Hindlimb muscle (tissue), 1 donor: ENCODE measurements at regions not wholly inside any gene's neighbourhood (a gene's known extent, or its start where the extent isn't known, plus 50 kb on each side); places are given as distances from the start of the nearest gene placed in this dataset.
"Not testable (repeated sequence)": the region's sequence is repeated elsewhere in the genome, so short reads cannot be mapped to it uniquely, and the experiment has no call there.

Experiments used
- DNase-seq: peaks from one replicate; pipeline ENCODE4 v3.0.0-alpha.2; 2013

- no peak for DNase-seq
Measured at GRCh38 chr2:194491409-194492115, 1165.5 kb upstream of the SLC39A10 start.

- no peak for DNase-seq
Measured at GRCh38 chr2:194486326-194486725, 1170.7 kb upstream of the SLC39A10 start.

GRCh38 chr2:194483041-194483440 lies 1174.0 kb upstream of the SLC39A10 start:
- DNase-seq = no peak

GRCh38 chr2:194465641-194466040 lies 1191.4 kb upstream of the SLC39A10 start:
- peak; percentile 40 for DNase-seq

- DNase-seq = no peak
Measured at GRCh38 chr2:194464964-194465638, 1191.9 kb upstream of the SLC39A10 start.

GRCh38 chr2:194462883-194463282 lies 1194.1 kb upstream of the SLC39A10 start:
- DNase-seq = not testable (repeated sequence)

GRCh38 chr2:194455358-194455757 lies 1201.7 kb upstream of the SLC39A10 start:
- DNase-seq = no peak

- no peak for DNase-seq
Measured at GRCh38 chr2:194452504-194452903, 1204.5 kb upstream of the SLC39A10 start.

GRCh38 chr2:194445226-194445625 lies 1211.8 kb upstream of the SLC39A10 start:
- no peak for DNase-seq

GRCh38 chr2:194443926-194444325 lies 1213.1 kb upstream of the SLC39A10 start:
- no peak for DNase-seq

- DNase-seq = no peak
Measured at GRCh38 chr2:194424683-194425209, 1232.3 kb upstream of the SLC39A10 start.

- DNase-seq = no peak
Measured at GRCh38 chr2:194411221-194411620, 1245.8 kb upstream of the SLC39A10 start.

- DNase-seq = no peak
Measured at GRCh38 chr2:194395818-194396217, 1261.2 kb upstream of the SLC39A10 start.

- no peak for DNase-seq
Measured at GRCh38 chr2:194385376-194385775, 1271.7 kb upstream of the SLC39A10 start.

- DNase-seq = no peak
Measured at GRCh38 chr2:194383401-194383800, 1273.6 kb upstream of the SLC39A10 start.

GRCh38 chr2:194382221-194382620 lies 1274.8 kb upstream of the SLC39A10 start:
- no peak for DNase-seq

- no peak for DNase-seq
Measured at GRCh38 chr2:194380011-194380410, 1277.0 kb upstream of the SLC39A10 start.

GRCh38 chr2:194367390-194367789 lies 1289.6 kb upstream of the SLC39A10 start:
- not testable (repeated sequence) for DNase-seq

- no peak for DNase-seq
Measured at GRCh38 chr2:194363878-194364277, 1293.1 kb upstream of the SLC39A10 start.

- no peak for DNase-seq
Measured at GRCh38 chr2:194363295-194363694, 1293.7 kb upstream of the SLC39A10 start.

- DNase-seq = no peak
Measured at GRCh38 chr2:194352505-194352904, 1304.5 kb upstream of the SLC39A10 start.

GRCh38 chr2:194346193-194346592 lies 1310.8 kb upstream of the SLC39A10 start:
- DNase-seq = no peak

GRCh38 chr2:194345347-194345746 lies 1311.7 kb upstream of the SLC39A10 start:
- DNase-seq = no peak

- DNase-seq = no peak
Measured at GRCh38 chr2:194343167-194343566, 1313.9 kb upstream of the SLC39A10 start.
